ENCODE measurements at regions not wholly inside any gene's neighbourhood (a gene's known extent, or its start where the extent isn't known, plus 50 kb on each side); places are given as distances from the start of the nearest gene placed in this dataset.

GRCh38 chrX:44596277-44596676, 53.6 kb upstream of the FUNDC1 start:
- H3K27ac ChIP-seq (ENCODE audit: low read depth, low read length, poor library complexity, severe bottlenecking): no peak overlapping the region
- H3K4me1 ChIP-seq (ENCODE audit: insufficient read depth, low read length, poor library complexity, severe bottlenecking): no peaks in the 10 kb centered on the region
- ChIA-PET POLR2A (ENCODE audit: low non-redundant PET) (no interaction called here), CTCF (no interaction called here)
- no peak overlapping the region for H3K4me3 ChIP-seq (ENCODE audit: low read depth, low read length, poor library complexity, severe bottlenecking)
- TF ChIP-seq CTCF (conservative IDR thresholded peaks at IDR 0.05; ENCODE audit: low read depth, low read length) (no peak), EZH2 (IDR thresholded peaks at IDR 0.05; ENCODE audit: borderline replicate concordance, low read depth, low read length, poor library complexity, severe bottlenecking) (no peak)
- DNase-seq (ENCODE audit: low spot score): no peak
- intact Hi-C loops (cut with micrococcal nuclease; ENCODE audit: unreplicated experiment): no loop called here
- no peaks in the 10 kb centered on the region for H3K27me3 ChIP-seq (replicated peaks; ENCODE audit: insufficient read depth, low read depth, low read length, poor library complexity)
- H3K9me3 ChIP-seq (ENCODE audit: low read depth, low read length, poor library complexity, severe bottlenecking): peaks cover 4% of the 10 kb centered on the region
- H3K36me3 ChIP-seq (ENCODE audit: insufficient read depth, low read length, poor library complexity, severe bottlenecking): no peaks in the 10 kb centered on the region
- no TSS peak for BruUV-seq (replicated peaks)
